Liver (tissue), 8 donors: ENCODE measurements at regions not wholly inside any gene's neighbourhood (a gene's known extent, or its start where the extent isn't known, plus 50 kb on each side); places are given as distances from the start of the nearest gene placed in this dataset.

Experiments used
- DNase-seq: peaks from one replicate; pipeline ENCODE4 v3.0.0-alpha.2; 2017; ENCODE audit warnings: low spot score
- H3K27ac ChIP-seq, 2 donors: one replicate each; pipeline ENCODE4 v1.7.0; 2013; ENCODE audit warnings: inconsistent platforms in 2 of 2, low read length in 2 of 2, control low read depth in 1 of 2, low read depth in 1 of 2, mild to moderate bottlenecking in 1 of 2
- H3K27me3 ChIP-seq, 4 donors: one replicate each; pipeline versions ENCODE4 v1.6.1 to v1.7.0; 2013; ENCODE audit warnings: low read length in 3 of 4, inconsistent platforms in 1 of 4, mild to moderate bottlenecking in 1 of 4, moderate library complexity in 1 of 4; ENCODE audit not compliant: control insufficient read depth in 4 of 4, insufficient read depth in 4 of 4
- H3K36me3 ChIP-seq, 4 donors: one replicate each; pipeline versions ENCODE4 v1.6.1 to v1.7.0; 2013; ENCODE audit warnings: low read length in 3 of 4, mild to moderate bottlenecking in 3 of 4, low read depth in 1 of 4, moderate library complexity in 1 of 4; ENCODE audit not compliant: control insufficient read depth in 4 of 4, insufficient read depth in 3 of 4
- H3K4me1 ChIP-seq, 4 donors: one replicate each; pipeline versions ENCODE4 v1.6.1 to v1.7.0; 2013; ENCODE audit warnings: low read length in 3 of 4, mild to moderate bottlenecking in 3 of 4, moderate library complexity in 1 of 4; ENCODE audit not compliant: control insufficient read depth in 4 of 4, insufficient read depth in 4 of 4
- H3K4me3 ChIP-seq, 3 donors: one replicate each; pipeline versions ENCODE4 v1.6.1 to v1.7.0; 2013; ENCODE audit warnings: low read length in 3 of 3, control low read depth in 1 of 3, low read depth in 1 of 3, mild to moderate bottlenecking in 1 of 3
- H3K9ac ChIP-seq, 2 donors: one replicate each; pipeline ENCODE4 v1.7.0; 2013; ENCODE audit warnings: low read length in 2 of 2, mild to moderate bottlenecking in 2 of 2, moderate library complexity in 2 of 2, control low read depth in 1 of 2, low read depth in 1 of 2
- H3K9me3 ChIP-seq, 4 donors: one replicate each; pipeline versions ENCODE4 v1.6.1 to v1.7.0; 2013; ENCODE audit warnings: low read length in 3 of 4; ENCODE audit not compliant: control insufficient read depth in 4 of 4
- EGR1 ChIP-seq, 2 donors: IDR thresholded peaks; 2 replicates each; pipeline ENCODE4 v1.6.1; 2016 to 2018; ENCODE audit warnings: antibody characterized with exemption in 2 of 2, low read depth in 2 of 2
- FOXA1 ChIP-seq: IDR thresholded peaks from 2 replicates; pipeline ENCODE4 v1.6.1; 2016; ENCODE audit warnings: antibody characterized with exemption
- FOXA2 ChIP-seq: IDR thresholded peaks from 2 replicates; pipeline ENCODE4 v1.6.1; 2016; ENCODE audit warnings: antibody characterized with exemption
- GABPA ChIP-seq, 2 donors: IDR thresholded peaks in 1 of 2; conservative IDR thresholded peaks in 1 of 2; 2 replicates each; pipeline ENCODE4 v1.6.1; 2016; ENCODE audit warnings: antibody characterized with exemption in 2 of 2, mild to moderate bottlenecking in 1 of 2, moderate library complexity in 1 of 2
- HNF4A ChIP-seq, 2 donors: conservative IDR thresholded peaks; 2 replicates each; pipeline ENCODE4 v1.6.1; 2016; ENCODE audit warnings: antibody characterized with exemption in 2 of 2, mild to moderate bottlenecking in 2 of 2
- HNF4G ChIP-seq: IDR thresholded peaks from 2 replicates; pipeline ENCODE4 v1.6.1; 2016; ENCODE audit warnings: antibody characterized with exemption
- JUND ChIP-seq, 2 donors: IDR thresholded peaks; 2 replicates each; pipeline ENCODE4 v1.6.1; 2016; ENCODE audit warnings: antibody characterized with exemption in 2 of 2
- NR2F2 ChIP-seq: IDR thresholded peaks from 2 replicates; pipeline ENCODE4 v1.6.1; 2016; ENCODE audit warnings: antibody characterized with exemption
- RAD21 ChIP-seq, 2 donors: IDR thresholded peaks; 2 replicates each; pipeline ENCODE4 v1.6.1; 2016; ENCODE audit warnings: antibody characterized with exemption in 2 of 2, mild to moderate bottlenecking in 2 of 2
- RXRA ChIP-seq, 2 donors: IDR thresholded peaks; 2 replicates each; pipeline ENCODE4 v1.6.1; 2017 to 2018; ENCODE audit warnings: antibody characterized with exemption in 2 of 2, mild to moderate bottlenecking in 1 of 2
- SP1 ChIP-seq: IDR thresholded peaks from 2 replicates; pipeline ENCODE4 v1.6.1; 2018; ENCODE audit warnings: antibody characterized with exemption, mild to moderate bottlenecking
- TAF1 ChIP-seq: conservative IDR thresholded peaks from 2 replicates; pipeline ENCODE4 v1.6.1; 2016; ENCODE audit warnings: antibody characterized with exemption, mild to moderate bottlenecking
- YY1 ChIP-seq: IDR thresholded peaks from 2 replicates; pipeline ENCODE4 v1.6.1; 2016; ENCODE audit warnings: antibody characterized with exemption, mild to moderate bottlenecking
- WGBS: extraction: QIAGEN DNeasy Blood & Tissue Kit; methylation state at CpG from one replicate; pipeline ENCODE4 v1.1.7; 2013; 5-methylcytosine and 5-hydroxymethylcytosine counted together
- TF ChIP-seq, protein P1 (sequence below): IDR thresholded peaks from 2 replicates; pipeline ENCODE4 v1.6.1; 2016; ENCODE audit warnings: antibody characterized with exemption
- TF ChIP-seq, protein P2 (sequence below): IDR thresholded peaks from 2 replicates; pipeline ENCODE4 v1.6.1; 2016; ENCODE audit warnings: antibody characterized with exemption, mild to moderate bottlenecking
- TF ChIP-seq, protein P3 (sequence below): fragments of 150-350 bp; IDR thresholded peaks from 2 replicates; pipeline ENCODE4 v1.5.1; 2017; ENCODE audit warnings: improper control_type of control experiment, low read depth, low read length; ENCODE audit not compliant: missing input control
- TF ChIP-seq, protein P4 (sequence below): IDR thresholded peaks from 2 replicates; pipeline ENCODE4 v1.6.1; 2016; ENCODE audit warnings: antibody characterized with exemption
- TF ChIP-seq, protein P5 (sequence below): IDR thresholded peaks from 2 replicates; pipeline ENCODE4 v1.6.1; 2016; ENCODE audit warnings: antibody characterized with exemption
- donor health status: healthy.
- donor health status: healthy.
- donor health status: healthy.
- donor health status: healthy.
- donor health status: healthy.

DNA sequence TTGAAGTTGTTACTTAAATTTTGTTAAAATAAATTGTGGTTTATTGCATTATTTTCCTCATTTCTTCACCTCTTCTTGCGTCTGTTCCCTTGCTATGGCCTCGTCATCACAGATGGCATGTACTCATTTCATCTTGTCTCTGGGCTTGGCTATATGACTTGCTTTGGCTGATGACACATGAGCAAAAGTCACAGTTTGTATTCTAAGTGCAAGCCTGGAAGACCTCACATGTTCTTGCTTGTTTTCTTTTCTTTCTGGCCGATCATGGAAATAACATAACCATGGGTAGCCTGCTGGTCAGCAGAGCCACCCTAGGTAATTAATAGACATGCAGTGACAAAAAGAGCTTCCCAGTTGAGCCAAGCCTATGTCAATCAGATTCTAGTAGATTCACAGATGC, 527.9 kb downstream of the SPRY1 start:
- Histone ChIP-seq H3K9ac (no peak overlapping the region), H3K4me3 (no peak overlapping the region), H3K27me3 (peaks cover 0 to 4% (median 0%) of the 10 kb centered on the region in 4 donors), H3K36me3 (no peaks in the 10 kb centered on the region), H3K4me1 (no peaks in the 10 kb centered on the region), H3K27ac (no peak overlapping the region), H3K9me3 (peaks cover 0 to 3% (median 0%) of the 10 kb centered on the region in 4 donors)
- DNase-seq, result no peak
- TF ChIP-seq HNF4A (conservative IDR thresholded peaks at IDR 0.05) (no peak), EGR1 (IDR thresholded peaks at IDR 0.05; ENCODE audit: low read depth in 2 of 2) (no peak), RXRA (IDR thresholded peaks at IDR 0.05) (no peak), NR2F2 (no peak), JUND (IDR thresholded peaks at IDR 0.05) (no peak), FOXA1 (no peak), TAF1 (no peak), FOXA2 (no peak), YY1 (no peak), SP1 (no peak), HNF4G (no peak), RAD21 (IDR thresholded peaks at IDR 0.05) (no peak), GABPA (IDR thresholded peaks at IDR 0.05 in 1 of 2, conservative IDR thresholded peaks at IDR 0.05 in 1 of 2) (no peak)
- TF ChIP-seq, protein P1, sequence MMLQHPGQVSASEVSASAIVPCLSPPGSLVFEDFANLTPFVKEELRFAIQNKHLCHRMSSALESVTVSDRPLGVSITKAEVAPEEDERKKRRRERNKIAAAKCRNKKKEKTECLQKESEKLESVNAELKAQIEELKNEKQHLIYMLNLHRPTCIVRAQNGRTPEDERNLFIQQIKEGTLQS, result no peak
- TF ChIP-seq, protein P2, sequence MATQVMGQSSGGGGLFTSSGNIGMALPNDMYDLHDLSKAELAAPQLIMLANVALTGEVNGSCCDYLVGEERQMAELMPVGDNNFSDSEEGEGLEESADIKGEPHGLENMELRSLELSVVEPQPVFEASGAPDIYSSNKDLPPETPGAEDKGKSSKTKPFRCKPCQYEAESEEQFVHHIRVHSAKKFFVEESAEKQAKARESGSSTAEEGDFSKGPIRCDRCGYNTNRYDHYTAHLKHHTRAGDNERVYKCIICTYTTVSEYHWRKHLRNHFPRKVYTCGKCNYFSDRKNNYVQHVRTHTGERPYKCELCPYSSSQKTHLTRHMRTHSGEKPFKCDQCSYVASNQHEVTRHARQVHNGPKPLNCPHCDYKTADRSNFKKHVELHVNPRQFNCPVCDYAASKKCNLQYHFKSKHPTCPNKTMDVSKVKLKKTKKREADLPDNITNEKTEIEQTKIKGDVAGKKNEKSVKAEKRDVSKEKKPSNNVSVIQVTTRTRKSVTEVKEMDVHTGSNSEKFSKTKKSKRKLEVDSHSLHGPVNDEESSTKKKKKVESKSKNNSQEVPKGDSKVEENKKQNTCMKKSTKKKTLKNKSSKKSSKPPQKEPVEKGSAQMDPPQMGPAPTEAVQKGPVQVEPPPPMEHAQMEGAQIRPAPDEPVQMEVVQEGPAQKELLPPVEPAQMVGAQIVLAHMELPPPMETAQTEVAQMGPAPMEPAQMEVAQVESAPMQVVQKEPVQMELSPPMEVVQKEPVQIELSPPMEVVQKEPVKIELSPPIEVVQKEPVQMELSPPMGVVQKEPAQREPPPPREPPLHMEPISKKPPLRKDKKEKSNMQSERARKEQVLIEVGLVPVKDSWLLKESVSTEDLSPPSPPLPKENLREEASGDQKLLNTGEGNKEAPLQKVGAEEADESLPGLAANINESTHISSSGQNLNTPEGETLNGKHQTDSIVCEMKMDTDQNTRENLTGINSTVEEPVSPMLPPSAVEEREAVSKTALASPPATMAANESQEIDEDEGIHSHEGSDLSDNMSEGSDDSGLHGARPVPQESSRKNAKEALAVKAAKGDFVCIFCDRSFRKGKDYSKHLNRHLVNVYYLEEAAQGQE, result no peak
- TF ChIP-seq, protein P3, sequence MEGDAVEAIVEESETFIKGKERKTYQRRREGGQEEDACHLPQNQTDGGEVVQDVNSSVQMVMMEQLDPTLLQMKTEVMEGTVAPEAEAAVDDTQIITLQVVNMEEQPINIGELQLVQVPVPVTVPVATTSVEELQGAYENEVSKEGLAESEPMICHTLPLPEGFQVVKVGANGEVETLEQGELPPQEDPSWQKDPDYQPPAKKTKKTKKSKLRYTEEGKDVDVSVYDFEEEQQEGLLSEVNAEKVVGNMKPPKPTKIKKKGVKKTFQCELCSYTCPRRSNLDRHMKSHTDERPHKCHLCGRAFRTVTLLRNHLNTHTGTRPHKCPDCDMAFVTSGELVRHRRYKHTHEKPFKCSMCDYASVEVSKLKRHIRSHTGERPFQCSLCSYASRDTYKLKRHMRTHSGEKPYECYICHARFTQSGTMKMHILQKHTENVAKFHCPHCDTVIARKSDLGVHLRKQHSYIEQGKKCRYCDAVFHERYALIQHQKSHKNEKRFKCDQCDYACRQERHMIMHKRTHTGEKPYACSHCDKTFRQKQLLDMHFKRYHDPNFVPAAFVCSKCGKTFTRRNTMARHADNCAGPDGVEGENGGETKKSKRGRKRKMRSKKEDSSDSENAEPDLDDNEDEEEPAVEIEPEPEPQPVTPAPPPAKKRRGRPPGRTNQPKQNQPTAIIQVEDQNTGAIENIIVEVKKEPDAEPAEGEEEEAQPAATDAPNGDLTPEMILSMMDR, result no peak
- TF ChIP-seq, protein P4, sequence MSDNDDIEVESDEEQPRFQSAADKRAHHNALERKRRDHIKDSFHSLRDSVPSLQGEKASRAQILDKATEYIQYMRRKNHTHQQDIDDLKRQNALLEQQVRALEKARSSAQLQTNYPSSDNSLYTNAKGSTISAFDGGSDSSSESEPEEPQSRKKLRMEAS, result no peak
- TF ChIP-seq, protein P5, sequence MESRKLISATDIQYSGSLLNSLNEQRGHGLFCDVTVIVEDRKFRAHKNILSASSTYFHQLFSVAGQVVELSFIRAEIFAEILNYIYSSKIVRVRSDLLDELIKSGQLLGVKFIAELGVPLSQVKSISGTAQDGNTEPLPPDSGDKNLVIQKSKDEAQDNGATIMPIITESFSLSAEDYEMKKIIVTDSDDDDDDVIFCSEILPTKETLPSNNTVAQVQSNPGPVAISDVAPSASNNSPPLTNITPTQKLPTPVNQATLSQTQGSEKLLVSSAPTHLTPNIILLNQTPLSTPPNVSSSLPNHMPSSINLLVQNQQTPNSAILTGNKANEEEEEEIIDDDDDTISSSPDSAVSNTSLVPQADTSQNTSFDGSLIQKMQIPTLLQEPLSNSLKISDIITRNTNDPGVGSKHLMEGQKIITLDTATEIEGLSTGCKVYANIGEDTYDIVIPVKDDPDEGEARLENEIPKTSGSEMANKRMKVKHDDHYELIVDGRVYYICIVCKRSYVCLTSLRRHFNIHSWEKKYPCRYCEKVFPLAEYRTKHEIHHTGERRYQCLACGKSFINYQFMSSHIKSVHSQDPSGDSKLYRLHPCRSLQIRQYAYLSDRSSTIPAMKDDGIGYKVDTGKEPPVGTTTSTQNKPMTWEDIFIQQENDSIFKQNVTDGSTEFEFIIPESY, result no peak
- WGBS, result 76% methylated on average over 3 of the region's 3 CpGs
